ENCODE measurements at regions not wholly inside any gene's neighbourhood (a gene's known extent, or its start where the extent isn't known, plus 50 kb on each side); places are given as distances from the start of the nearest gene placed in this dataset.

DNA sequence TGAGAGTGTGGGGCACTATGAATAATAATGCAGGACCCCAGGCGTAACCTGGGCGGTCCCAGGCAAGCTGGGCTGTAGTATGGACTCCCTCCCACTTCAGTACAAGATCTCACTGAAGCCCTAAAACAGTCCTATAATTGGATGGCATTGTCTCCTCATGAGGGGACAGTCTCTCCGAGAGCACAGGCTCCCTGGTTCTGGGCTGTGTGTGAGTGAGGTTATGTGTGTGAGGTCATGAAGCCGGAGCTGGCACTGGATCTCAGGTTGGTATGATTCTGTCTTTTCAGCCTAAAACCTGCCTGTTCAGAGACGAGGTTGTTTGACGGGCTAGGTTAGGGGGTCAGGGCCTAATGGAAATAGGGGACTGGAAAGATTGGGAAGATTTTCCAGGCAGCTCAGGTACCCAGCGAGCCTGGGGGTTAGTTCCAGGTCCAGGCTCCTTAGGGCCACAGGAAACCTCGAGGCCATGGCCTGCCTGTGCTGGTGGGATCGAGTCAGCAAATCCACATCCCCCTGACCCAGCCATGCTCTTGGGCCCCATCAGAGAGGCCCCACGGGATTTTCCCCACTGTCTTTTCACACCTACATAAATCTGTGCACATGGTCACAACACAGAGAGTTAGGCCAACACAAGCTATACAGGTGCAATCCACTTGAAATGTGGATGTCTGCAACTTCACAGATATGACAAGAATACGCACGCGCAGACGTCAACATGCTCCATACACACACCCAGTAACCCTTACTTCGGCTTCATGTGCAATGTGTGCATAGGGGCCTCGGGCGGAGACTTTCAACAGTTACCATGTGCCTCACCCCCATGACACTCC is 94.8 kb downstream of the INHBB start:
- no peak for DNase-seq (ENCODE audit: low read depth)

DNA sequence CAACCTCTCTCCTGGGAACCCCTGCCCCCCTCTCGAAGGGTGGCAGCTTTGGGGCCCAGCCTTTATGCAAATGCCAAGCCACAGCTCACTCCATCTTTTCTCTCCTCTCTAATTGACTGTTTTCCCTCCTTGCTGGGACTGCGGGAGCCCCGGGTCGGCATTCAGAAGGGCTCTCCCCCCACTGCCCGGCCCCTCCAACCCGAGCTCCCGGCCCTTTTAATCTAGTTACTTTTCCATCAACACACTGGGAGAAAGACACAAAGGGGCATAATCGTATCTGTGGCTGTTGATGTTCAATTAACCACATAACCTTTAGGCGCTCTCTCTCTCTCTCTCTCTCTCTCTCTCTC is 95.4 kb downstream of the INHBB start:
- DNase-seq (ENCODE audit: low read depth): no peak

DNA sequence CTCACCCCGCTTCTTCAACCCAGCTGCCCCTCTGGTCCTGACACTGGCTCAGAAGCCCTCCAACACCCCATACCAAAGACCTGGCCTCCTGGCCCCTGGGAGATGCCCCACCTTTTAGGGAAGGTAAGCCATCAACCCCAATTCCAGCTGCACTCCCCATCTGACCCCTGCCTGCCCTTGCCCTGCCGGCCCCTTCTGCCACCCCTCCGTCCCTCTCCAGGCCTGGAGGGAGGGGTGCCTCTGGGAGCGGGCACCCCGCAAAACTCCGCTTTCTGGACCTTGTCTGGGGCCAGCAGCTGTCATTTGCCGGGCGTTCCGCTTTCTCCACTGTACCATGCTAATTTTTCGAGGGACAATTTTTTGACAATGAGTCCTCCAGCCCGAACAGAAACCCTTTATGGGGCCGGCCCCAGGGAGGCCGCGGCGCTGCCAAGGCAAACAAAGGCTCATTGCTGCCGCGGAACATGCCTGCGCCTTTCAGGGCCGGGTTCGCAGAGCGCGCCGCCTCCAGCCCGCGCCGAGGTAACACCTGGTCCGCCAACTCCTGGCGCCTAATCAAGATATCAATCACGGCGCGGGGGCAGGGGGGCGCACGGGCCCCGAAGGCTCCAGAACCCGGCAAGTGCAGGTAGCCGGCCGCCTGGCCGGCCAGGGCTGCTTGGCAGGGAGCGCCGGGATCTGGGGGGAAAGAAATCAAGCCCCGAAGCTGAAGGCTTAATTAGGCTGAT is 96.0 kb downstream of the INHBB start:
- no peak for DNase-seq (ENCODE audit: low read depth)

DNA sequence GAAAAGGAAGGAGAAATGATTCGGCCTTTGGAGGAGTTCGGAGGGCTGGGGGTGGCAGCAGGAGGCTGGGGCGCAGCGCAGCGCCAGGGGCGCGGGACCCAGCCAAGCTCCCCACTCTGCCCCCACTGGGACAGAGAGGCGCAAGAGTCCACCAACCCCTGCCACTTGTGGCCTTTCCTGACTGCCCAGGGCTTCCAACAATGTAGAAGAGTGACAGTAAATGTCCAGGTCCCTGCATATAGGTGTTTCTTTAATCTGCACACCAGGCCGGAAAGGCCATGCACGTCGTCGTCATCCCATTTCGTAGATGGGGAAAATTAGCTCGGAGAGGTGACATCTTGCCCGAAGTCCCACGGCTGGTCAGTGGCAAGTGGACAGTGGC is 96.6 kb downstream of the INHBB start:
- no peak for DNase-seq (ENCODE audit: low read depth)

DNA sequence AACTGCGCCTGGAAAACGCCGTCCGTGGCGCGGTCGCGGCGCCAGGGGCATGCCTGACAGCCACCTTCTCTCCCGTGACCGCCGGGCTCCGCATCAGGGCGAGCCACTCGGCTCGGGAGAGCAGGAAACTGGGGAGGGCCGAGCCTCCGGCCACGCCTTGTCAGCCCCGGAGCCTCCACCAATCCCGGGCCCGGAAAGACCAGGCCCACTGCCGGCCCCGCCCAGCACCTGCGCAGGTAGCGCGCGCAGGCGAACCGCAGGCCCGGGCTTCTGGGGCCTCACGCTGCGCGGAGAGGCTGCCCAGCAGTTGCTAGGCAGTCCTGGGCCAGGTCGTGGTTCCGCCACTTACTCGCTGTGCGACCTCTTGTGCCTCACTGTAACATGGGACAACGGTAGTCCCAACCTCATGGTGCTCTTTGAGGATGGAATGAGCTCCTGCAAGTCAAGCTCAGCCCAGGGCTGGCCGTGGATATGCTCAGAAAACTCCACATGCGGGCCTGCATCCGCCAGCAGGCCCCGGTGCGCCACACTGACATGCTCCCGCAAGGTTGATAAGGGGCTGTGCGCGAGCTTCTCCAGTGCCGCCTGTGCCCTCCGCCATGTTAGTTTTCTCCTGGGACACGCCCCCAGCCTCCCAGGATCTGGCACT is 97.1 kb downstream of the INHBB start:
- no peak for DNase-seq (ENCODE audit: low read depth)

DNA sequence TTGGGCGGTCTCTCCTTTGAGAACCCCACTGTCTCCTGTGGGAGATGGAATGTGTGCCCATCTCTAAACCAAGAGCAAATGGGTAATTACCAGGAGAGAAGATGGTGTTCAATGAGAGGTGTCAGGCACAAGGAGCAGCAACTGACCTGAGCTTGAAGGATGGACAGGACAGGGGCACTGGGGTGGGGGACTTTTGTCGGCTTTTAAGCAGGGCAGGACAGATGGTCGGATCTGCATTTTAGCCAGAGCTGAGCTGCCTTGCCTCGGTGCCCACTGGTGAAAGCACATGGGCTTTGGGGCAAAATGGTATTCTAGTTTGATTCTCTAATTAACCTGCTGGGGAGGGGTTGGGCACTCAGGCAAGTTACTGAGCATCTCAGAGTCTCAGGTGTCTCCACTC is 98.0 kb downstream of the INHBB start:
- DNase-seq (ENCODE audit: low read depth): no peak

DNA sequence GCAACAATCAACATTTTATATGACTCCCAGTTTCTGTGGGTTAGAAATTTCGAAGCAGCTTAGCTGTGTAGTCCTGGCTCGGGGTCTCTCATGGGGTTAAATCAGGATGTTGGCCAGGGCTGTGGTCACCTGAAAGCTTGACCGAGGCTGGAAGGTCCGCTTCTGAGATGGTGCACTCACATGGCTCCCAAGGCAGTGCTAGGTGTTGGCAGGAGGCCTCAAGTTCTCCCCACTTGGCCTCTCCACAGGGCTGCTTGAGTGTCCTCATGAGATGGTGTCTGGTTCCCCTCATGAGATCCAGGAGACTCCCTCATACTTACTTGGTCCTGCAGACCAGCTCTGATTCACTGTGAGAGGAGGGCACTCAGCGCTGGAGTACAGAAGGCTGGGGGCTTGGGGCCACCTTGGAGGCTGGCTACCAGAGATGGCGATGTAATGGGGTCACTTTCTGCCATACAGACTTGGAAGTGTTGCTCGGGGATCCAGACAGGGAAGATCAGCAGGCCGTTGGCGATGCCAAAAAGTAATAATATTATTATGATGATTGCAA is 98.8 kb downstream of the INHBB start:
- DNase-seq (ENCODE audit: low read depth): no peak

DNA sequence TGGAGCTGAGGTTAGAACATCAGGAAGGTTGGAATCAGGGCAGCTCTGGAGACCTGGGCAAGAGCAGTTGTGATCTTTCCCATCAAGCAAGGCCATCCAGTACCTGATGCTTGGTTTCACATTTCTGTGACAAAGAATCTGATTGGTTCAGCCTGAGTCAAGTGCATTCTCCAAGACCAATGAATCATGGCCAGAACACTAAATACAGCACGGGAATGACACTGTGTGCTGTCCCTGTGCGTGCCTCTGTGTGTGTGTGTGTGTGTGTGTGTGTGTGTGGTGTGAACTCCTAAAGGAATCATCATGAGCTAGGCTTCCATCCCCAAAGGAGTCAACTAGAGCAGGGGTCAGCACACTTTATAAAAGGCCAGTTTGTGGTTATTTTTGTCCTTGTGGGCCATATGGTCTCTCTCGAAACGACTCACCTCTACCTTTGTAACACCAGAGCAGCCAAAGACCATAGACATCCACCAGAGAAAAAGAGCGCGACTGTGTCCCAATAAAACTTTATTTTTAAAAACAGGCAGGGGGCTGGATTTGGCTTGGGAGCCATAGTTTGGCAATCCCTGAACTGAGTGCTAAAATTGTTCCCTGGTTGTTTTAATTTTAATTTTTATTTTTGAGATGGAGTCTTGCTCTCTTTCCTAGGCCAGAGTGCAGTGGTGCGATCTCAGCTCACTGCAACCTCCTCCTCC is 99.7 kb downstream of the INHBB start:
- DNase-seq (ENCODE audit: low read depth): no peak

DNA sequence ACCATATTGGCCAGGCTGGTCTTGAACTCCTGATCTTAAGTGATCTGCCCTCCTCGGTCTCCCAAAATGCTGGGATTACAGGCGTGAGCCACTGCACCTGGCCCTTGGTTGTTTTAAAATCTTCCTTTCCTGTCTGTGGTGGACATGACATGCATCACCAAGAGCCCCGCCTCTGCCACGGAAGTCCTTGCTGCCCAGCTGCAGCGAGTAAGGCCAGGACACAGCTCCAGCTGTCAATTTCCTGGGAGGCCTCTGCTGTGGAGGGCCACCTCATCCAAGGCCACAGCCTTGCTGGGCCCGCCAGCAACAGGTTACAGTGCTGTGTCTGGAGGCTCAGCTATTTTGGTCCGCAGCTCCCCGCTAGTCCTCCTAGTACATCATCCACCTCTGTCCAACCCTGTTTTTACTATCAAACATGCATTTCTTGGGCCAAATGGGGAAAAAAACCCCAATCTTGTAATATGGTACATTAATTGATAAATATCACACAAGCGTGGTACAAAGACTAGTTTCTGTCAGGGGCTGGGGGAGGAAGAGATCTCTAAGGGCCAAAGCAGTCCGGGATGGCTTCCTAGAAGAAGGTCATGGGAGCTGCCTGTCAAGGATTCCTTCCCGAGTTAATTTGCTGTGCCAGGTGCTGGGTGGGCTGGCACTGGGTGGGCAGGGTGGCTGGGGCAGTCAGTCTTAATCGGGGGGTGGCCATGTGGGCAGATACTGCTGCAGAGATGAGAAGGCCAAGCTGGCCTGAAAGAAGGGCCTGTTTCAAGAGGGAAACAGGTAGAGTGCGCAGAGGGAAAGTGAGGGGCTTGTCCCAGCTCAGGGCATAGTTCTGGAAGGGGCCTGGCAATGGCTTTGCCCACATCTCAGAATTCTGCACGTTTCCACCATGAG is 100.5 kb downstream of the INHBB start:
- DNase-seq (ENCODE audit: low read depth): no peak

DNA sequence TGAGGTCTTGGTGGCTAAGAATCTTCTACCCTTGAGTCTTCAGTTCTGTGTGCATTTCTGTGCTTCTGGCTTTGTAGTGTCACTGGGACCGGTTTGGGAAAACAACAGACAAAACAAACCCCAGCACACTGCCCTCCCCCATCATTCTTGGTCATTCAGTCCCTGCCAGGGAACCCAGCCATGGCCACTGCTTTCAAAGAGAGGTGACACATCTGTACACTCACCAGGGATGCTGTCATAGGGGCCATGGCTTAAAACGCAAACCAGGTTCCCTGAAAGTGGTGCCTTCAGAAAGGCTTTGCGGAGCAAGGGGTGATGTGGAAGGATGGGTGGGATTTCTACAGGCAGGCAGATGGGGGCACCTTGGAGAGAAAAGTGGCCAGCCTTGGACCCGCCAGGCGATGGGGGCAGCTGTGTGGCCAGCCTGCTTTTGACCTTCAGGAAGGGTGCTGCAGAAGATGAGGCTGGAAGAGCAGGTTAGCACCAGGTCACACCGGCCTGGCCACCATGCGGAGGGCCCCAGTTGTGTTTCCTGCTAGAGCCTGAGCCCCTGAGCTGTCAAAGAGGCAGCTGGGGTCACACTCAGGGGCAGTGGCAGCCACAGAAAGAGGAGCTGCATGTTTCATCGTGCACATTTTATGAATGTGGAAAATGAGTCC is 101.3 kb downstream of the INHBB start:
- no peak for DNase-seq (ENCODE audit: low read depth)

DNA sequence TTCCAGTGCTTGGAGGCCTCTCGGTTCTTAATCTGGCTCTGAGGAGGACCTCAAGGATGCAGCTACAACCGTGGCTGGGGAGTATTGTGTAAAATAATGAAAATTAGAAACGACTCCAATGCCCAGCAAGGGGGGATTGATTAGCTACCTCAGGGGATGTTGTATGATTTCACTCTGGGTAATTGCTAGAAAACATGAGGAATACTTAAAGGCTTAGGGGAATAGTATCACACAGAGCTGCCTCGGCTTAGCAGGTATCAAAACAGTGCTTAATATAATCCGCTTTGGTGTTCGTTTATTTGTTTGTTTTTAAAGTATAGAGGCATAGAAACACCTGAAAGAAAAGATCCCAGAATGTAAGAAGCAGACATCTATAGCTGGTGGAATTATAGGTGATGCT is 102.5 kb downstream of the INHBB start:
- no peak for DNase-seq (ENCODE audit: low read depth)

DNA sequence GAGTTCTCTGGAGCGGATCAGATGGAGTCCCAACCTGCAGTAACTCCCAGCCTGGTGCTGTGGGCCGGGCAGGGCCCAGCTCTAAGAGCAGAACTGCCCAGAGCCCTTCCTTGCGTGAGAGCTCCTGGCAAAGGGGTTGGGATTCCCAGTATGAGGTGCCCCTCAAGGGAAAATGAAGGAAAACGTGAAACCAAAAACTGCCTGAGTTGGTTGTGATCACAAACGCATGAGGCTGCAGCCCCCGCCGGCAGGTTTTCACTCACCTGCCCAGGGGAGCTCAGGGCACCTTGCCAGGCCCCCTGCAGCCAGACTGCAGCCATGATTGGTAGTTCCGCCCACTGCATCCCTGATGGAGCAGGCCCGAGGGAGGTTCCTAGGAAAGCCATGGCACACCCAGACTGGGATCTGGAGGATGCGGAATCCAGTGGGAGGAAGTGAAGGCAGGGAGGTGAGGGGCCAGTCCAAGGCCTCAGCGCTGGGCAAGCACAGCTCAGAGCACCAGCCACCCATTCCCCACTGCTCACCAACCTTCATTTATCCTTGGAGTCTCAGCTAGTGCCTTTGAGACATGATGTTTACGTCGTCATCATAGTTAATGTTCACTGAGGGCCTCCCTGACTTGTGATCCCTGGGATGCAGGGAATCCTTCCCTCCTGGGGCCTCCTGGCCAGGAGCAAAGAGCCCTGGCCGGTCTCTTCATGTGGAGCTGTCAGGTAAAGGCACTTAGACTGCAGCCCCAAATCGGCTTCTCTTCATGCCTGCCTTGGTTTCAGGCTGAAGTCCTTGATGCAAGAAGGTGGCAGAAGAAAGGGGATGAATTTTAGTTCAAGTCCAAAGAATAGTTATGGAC is 103.2 kb downstream of the INHBB start:
- DNase-seq (ENCODE audit: low read depth): no peak

DNA sequence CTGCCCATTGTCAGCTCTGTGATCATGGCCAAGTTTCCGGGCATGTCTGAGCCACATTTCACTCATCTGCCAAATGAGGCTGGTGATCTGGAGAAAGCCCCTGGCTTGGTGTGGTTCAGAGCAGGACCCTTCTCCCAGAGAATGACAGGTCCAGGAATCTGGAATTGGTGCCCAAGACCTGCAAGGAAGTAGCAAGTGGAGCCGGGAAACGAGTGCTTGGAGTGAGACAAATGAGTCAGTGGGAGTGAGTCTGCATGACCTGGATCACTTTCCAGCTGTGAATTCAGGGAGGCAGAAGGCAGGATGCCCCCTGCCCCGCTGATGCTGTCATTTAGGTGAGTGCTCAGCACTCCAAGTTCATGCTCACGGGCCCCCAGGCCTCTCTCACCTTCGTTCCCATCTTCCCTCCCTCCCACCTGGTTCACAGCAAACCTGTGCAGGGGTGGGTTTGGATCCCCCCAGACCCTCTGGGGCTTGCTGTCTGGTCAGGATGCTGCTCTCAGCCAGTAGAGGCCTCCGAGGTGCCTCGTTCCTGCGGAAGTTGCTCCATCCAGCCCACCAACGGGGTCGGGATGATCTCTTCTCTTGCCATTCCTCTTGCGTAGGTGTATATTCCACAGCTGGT is 104.4 kb downstream of the INHBB start:
- DNase-seq (ENCODE audit: low read depth): no peak

DNA sequence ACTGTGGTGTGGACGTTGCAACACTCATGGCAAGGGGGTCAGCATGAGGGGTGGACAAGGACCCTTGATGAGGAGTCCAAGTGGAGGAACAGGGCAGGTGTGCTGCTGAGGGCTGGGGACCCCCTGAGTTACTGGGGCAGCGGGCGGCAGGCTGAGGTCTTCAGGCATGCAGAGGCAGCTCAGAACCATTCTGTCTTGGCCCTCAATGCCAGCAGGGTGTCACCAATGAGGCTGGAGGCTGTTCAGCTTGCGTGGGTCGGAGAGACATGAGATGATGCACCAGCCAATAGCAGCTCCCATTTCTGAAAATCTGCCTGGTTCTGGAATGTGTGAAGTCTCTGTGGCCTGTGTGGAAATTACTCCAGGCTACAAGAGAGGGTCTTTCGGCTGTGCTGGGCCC is 105.4 kb downstream of the INHBB start:
- DNase-seq (ENCODE audit: low read depth): no peak

DNA sequence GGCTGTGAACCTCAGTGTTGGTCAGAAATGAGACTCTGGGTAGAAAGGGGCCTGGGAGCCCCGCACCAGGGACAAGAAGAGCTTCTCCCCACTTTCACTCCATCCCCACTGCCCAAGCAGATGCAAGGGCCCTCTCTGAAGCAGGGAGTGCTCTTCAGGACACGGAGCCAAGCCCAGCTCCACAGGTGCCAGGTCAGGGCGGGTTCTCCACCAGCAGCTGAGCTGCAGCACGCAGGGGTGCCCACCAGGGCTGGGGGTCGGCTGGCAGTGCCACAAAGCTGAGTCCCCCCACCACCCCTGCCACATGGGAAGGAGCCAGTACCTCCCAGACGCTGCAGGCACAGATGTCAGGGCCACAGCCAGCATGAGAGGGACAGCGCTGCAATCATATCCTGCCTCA is 106.2 kb downstream of the INHBB start:
- no peak for DNase-seq (ENCODE audit: low read depth)

DNA sequence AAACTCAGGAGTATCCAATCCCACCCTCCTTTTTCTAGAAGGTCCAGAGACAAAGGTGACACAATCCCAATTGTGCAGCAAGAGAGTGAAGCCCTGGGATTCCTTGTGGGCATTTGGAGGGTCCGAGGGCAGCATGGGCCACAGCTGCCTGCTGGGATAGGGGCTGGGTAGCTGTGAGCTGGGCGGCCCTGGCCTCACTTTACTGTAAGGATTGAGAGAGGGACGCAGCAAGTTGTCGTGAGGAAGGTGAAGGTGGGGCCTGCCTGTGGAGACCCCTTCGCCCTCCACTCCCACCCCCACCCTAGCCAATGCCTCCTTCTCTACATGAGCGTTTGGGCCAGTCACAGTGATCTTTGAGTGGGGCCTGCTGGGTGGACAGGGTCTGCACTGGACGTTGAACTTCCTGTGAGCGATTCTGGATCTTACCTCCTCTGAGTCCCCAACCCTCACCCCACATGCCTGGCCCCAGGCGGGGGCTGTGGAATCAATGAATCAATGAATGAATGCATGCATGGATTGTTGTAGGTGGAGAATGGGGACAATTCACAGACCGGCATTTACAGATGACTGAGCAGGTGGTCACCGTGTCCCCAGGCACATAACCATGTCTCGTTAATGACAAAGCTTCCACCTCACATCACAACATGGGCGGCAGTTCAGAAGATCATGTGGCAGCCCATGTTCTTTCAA is 107.2 kb downstream of the INHBB start:
- DNase-seq (ENCODE audit: low read depth): no peak

DNA sequence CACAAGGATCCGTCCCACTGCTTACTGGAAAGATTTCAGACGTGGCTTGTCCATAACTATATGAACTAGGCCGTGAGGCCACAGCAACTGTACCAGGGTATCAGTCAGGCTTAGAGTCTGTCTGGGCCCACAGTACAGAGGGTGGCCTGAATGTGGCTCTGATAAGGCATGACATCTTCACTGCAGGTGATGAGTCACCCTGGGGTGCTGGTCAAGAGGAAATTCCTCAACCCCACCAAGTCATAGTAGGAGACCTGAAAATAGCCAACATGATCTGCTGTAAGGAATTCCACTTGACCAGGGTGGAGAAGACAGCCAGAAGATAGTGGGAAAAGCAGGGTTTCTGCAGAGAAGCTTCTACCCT is 107.7 kb downstream of the INHBB start:
- no peak for DNase-seq (ENCODE audit: low read depth)

DNA sequence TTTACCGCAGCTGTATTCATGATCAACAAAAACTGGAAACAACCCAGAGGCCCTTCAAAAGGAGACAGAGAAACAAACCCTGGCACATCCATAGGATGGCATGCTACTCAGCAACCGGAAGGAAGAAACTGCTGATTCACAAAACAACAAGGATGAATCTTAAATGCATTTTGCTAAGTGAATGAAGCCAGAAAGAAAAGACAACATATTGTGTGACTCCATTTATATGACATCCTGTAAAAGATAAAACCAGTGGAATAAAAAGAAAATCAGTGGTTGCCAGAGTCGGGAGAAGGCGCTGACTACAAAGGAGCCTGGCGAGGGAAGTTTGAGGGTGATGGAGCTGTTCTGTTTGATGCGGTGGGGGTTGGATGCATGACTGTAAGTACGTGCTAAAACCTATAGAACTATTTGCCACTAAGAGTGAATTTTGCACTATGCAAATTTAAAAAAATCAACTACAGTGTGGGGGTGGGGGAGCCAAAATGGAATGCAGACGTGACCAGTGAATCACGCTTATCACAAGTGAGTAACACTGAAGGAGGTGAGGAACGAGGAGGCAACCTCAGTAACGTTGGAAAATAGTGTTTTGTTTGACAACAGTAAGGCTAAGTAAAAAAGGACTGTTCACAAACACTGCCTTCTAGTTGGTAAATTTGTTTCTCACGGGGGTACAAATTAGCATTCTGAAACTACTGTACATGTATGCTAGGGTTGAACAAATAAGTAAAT is 108.9 kb downstream of the INHBB start:
- DNase-seq (ENCODE audit: low read depth): no peak

Measured in activated T-helper 1 cell treated with Interleukin-2 at 50 U/mL for 16 hours (primary cell).